Frontal cortex (tissue), 3 donors: ENCODE measurements at regions not wholly inside any gene's neighbourhood (a gene's known extent, or its start where the extent isn't known, plus 50 kb on each side); places are given as distances from the start of the nearest gene placed in this dataset.
A peak's percentile ranks its signal among the peaks of the same experiment; 100 is the strongest.

Experiments
- DNase-seq, 2 donors: peaks; one replicate each; pipeline ENCODE4 v3.0.0; 2012; ENCODE audit warnings: low spot score in 2 of 2
- FAIRE-seq: peaks from 2 replicates; lab custom pipeline; 2012; peaks lifted over from hg19 to GRCh38; lab: Jason Lieb, UNC
- donor health status: control.
- donor health status: control.
- donor health status: control.

DNA sequence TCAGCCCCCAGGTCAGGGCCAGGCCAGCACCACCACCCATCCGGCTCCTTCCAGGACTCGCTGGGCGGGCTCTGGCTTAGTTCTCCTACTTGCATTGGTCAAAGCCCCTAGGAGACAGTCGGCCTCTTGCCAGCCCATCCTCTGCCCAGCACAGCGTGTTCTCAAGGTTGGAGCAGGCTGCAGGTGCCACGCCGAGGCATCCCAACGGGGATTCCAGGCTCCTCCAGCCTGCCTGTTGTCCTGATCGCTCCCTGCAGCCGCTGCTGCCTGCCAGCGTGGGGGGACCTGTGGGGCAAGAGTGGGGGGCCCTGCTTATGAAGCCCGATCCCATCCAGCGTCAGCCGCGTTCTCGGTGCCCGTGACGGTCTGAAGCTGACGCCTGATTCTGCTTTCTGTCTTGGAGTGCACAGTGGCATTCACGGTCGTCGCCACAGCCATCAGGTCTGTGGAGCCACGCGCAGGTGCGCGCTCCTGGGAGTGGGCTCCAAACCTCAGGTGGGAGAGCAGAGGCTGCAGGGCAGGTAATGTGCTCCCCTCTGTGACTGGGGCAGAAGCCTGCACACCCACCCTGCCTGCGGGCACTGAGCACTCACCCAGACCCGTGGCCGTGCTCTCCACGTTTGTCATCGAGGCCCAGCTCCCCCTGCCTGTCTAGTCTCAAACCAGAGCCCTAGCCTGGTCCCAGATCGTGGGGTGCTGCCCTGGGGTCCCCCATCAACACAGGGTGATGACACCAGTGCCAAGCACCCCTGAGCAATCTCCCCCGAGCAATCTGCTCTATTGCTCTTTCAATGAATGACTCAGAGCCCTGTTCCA, 991.6 kb downstream of the BRD1 start:
- DNase-seq: no peak

DNA sequence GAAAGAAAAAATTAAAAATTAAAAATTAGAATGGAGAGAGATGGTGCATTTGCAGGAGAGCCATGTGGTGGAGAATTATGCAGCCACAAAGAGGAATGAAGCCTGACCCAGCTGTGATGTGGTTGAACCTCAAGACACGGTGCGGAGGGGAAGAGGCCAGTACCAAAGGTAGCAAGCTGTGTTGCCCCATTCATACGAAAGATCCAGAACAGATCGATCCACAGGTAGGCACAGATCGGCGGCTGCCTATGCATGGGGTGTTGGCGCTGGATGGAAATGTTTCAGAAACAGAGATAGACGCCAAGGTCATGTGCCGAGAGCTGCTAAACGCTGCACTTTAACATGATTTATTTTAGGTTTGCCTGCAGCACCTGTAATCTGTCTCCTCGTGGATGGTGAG, 992.3 kb downstream of the BRD1 start:
- no peak for DNase-seq

More for the DNA sequence above, 991.6 kb downstream of the BRD1 start:
- FAIRE-seq: no peak

DNA sequence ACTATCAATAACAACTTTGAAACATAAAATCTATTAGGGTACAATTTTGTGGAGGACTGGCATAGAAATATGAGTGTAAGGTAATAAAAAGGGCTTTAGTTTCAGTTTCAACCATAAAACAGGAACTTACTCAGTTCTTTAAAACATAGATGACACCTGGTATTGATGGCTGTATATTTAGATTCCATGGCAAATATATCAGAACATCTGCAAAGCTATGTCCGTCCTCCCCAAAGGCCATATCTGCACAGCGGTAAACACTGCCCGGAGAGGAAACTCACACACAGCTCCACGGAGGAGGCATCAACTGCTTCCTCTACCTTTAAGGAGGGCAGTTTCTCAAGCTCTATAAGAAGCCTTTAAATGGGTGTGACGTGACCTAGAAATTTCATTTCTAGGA, 993.3 kb downstream of the BRD1 start:
- DNase-seq (no peak), FAIRE-seq (no peak)

More for the DNA sequence above, 992.3 kb downstream of the BRD1 start:
- no peak for FAIRE-seq

DNA sequence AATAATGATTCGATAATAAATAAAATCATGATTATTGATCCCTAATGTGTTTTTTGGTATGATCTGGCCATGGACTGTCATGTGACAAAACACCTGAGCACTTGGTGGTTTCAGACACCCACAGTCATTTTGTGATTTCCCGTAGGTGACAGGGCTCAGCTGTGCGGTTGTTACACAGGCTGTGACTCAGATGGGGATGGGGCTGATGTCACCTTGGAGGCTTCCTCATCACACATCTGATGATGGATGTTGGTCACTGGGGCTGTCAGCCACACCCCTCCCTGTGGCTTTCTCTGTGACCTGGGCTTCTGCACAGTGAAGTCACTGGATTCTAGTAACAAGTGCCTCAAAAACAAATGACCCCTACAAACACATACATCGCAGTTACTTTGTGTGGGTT, 995.1 kb downstream of the BRD1 start:
- FAIRE-seq (no peak), DNase-seq (no peak)

DNA sequence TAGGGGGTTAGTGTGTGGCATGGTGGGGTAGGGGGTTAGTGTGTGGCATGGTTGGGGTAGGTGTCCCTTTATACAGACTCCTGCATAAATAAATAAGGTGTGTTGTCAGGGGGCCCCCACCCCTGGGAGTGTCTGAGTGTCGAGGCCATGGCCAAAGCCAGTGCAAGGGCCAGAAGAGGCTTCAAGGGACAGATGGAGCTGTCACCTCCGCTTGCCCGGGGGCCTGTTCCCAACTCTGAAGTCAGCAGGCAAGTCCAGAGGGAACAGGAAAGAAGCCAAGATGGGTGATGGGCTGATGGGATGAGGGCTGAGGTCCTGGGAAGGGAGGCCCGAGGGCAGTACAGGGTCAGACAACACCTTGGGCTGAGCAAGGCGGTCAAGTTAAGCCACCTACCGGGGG, 997.8 kb downstream of the BRD1 start:
- FAIRE-seq (no peak), DNase-seq (no peak)

DNA sequence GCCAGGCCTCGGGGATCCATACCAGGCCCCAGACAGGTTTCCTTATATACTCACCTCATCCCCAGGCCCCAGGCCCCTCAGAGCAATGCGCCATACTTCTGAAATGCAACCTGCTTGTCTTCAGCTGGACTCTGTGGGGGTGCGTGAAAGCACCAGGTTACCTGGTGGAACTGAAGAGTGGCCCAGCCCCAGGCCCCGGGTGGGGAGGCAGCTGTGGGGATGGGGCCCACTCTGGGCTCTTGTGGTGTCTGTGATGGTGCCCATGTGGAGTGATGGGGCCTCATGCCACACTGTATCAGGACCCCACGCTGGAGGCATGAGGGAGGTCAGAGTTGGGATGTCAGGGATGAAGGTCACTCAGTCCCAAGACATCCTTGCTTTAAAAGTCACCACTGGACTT, 999.0 kb downstream of the BRD1 start:
- FAIRE-seq (no peak), DNase-seq (no peak)

DNA sequence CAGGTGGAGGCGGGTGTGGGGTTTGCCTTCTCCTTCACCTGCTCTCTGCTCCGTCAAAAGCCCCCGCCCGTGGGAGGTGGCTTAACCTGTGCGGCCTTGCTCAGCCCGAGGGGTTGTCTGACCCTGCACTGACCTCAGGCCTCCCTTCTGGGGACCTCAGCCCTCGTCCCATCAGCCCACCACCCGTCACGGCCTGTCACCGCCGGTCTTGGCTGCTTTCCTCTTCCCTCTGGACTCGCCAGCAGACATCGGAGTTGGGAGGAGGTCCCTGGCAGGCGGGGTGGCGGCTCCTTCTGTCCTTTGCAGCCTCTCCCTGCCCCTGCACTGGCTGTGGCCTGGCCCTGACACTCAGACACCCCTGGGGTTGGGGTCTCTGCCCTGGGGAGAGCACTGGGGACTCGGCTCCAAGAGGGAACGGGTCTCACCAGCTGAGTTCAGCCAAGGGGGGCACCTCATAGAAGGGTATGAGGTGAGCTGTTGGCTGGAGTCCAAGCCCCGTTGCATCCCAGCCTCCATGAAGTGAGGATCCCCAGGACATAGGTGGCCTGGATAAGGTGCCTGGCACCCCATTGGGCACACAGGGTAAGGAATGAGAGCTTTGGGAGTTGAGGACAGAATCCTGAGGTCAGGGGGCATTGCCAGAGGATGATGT, 999.6 kb downstream of the BRD1 start:
- FAIRE-seq: no peak

DNA sequence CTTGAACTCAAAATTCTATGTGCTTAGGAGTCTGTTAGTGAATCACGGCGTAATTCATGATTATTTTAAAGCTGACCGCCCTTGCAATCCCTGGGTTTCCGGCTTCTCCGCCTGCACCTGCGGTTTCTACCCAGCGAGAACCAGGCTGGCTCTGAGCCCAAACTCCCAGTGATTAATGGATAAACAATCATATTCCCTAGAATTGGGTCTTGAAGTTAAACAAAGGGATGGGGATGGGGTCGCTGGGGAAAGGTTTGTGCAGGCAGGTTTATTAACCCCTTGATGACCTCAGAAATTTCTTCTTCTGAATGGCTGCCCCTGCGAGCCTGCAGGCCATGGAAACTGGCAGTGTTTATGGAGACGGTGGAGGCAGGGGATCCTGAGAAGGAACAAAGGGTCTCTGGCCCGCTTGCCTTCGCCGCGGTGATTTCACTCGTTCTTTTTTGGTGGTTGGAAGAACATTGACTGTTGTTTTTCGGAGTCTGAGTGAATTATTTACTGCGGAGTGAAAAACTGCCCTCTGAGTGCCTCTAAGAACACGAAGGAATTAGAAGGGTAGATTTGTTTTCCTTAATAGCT, 1000.3 kb downstream of the BRD1 start:
- DNase-seq (no peak), FAIRE-seq (no peak)

More for the DNA sequence above, 999.6 kb downstream of the BRD1 start:
- no peak for DNase-seq

DNA sequence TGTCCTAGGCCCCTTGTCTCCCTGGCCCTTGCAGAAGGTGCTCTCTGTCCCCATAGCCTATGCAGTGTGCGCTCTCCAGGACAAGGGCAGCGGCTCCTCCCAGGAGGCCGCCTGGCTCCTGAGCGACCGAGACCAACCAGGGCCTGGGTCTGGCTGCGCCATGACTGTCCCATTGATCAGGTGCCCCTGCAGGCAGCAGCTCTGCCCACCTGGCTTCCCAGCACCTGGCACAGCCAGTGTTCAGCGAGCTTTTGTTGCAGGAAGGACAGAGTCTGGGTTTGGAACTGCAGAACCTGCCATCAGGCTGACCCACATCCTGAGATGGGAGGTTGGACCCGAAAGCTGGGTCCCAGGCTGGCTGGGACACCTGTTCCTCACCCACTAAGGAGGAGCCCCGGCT, 1001.1 kb downstream of the BRD1 start:
- DNase-seq: no peak
- FAIRE-seq: no peak

DNA sequence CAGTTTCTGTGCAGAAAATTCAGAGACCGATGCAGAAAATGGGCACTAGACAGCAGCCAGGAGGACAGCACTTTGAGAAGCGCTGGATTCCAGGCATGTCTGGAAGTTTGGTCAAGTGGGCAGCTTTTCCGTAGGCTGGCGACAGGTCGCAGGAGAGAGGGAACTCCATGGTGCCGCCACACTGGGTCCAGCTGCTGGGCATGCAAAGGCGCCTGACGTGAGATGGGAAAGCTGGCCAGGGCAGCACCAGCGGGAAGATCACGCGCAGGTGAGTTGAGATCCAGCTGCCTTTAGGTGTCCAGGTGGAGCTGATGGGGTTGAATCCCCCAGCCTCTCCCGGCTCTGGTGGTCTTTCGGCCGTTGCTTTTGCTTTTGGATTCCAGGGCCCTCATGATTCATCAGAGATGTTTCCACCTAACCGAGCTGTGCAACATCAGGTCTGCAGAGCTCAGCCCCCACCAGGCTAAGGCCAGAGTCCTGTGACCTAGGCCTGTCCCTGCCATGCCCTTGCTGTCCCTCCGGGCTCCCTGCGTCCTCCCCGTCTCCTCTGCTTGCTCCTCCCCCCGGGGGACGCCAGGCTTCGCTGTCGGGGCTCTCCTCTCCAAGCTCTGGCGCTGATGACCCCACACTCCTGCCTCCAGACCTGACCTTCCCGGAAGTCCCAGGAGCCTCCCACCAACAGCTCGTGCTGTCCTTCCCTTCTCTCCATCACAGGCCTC, 1001.7 kb downstream of the BRD1 start:
- DNase-seq (no peak), FAIRE-seq (no peak)

DNA sequence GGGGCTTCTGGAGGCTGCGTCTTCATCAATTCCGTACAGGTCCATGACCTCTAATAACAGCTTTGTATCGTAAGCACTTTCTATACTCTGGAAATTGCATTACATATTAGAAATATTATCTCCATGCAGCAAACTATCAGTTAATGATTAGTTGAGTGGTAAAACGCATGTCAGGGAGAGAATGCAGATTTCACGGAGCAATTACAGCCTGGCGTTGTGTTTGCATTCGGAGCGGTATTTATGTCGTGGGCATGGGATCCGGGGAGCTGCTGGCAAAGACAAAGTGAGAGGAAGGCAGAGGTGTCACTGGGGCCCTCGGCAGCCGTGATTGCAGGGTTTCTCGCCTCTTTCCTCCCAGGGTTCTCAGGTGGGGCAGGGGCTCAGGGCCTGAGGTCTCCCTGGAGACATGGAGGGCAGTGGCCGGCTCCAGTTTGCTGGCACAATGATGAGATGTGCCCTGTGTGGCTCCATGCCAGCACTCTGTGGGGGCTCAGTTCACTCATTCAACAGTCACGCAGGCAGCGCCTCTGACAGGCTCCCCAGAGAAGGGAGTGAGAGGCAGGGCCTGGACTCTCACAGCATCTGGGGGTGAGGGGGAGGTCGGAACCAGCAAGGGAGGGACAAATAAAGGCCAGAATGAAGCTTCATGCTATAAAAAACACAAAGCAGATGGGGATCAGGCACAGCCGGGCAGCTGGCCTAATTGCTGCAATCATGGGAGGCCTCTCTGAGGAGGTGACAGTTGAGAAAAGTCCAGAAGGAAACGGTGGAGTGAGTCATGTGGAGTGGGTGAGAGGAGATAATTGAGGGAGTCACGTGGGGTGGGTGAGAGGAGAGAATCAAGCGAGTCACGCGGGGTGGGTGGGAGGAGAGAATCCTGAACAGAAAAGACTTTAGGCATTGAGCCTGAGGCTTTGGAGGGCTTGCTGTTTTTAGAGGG, 1002.7 kb downstream of the BRD1 start:
- no peak for FAIRE-seq
- DNase-seq: peak in 1 of 2 donors; percentile 50

DNA sequence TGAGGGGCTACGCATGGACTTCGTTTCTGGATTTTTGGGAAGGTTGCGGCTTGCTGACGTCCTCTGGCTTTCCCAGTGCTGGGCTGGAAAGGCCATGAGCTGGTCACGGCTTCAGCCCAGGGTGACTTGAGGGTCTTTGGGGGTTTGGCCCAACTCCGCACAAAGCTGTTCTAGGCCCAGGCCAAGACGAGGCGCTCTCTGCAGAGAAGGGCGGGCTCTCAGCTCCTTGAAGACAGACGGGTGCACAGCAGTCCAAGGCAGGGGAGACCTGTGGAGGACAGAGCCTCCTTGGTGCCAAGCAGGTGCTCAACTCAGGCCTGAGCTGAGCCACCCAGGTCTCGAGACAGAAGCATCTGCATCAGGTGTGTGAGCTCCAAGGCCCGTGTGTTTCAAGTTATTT, 1003.7 kb downstream of the BRD1 start:
- DNase-seq (no peak), FAIRE-seq (no peak)

DNA sequence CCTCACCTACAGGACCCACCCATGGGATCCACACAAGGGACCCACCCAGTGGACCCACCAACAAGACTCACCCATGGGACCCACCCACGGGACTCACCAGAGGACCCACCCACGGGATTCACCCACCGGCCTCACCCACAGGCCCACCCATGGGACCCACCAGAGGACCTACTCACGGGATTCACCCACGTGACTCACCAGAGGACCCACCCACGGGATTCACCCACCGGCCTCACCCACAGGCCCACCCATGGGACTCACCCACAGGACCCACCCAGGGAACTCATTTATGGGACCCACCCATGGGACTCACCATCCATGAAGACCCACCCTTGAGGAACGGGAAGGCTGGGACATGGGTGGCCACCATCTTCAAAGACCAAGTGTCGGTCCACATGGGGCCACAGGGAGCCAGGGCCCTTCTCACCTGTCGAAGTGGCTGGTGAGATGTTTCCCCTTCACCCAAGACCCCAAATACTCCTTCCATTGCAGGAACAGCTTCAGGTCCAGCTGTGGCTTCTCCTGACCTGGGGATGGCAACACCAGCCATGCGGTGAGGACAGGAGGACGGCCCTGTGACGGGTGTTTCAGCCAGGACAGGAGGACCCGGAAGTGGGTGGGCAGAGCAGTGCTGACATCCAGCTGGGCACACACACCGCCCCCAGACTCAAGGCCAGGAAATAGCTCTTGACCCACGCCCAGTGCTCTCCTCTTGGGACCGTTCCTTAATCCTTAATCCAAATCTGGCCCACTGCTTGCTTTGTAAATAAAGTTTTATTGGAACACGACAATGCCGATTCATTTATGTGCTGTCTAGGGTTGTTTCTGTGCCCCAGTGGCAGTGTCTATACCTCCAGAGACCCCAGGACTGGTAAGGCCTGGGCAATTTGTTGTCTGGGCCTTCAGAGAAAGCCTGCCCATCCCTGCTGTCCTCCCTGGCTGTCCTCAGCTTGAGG, 1005.1 kb downstream of the BRD1 start:
- FAIRE-seq (no peak), DNase-seq (no peak)

DNA sequence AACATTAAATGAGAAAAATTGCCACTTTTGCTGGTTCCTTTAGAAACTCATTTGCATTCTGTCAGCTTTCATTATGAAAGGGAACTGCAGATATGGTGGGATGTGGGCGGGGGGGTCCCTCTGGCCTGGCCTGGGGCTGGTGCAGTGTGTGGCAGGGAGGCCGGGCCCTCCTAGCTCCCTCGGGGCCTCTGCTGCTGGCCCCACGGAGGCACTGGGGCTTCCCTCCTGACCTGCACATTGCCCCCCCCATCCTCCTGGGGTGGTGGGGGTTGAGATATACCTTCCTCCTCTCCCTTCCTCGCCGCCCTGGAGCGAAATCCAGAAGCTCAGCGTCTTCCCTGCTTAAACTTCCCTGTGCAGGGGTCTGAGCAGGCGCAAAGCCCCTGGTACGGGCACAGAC, 1005.9 kb downstream of the BRD1 start:
- DNase-seq (no peak), FAIRE-seq (no peak)

DNA sequence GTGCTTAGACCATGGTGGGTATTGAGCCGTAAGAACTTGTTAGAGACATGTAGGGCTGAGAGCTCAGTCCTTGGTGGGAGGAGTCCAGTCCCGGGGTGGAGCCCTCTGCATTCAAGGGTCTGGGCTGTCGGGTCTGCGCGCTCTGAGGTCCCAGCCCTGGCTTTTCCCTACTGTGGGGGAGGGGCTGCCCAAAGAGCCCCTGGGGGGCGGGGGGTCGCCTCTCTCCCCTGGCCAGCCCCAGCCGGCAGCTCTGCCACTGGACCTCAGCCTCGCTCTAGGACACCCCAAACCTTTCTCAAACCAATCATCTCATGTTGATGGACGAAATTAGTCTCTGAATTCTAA, 1006.4 kb downstream of the BRD1 start:
- no peak for DNase-seq
- FAIRE-seq: no peak

DNA sequence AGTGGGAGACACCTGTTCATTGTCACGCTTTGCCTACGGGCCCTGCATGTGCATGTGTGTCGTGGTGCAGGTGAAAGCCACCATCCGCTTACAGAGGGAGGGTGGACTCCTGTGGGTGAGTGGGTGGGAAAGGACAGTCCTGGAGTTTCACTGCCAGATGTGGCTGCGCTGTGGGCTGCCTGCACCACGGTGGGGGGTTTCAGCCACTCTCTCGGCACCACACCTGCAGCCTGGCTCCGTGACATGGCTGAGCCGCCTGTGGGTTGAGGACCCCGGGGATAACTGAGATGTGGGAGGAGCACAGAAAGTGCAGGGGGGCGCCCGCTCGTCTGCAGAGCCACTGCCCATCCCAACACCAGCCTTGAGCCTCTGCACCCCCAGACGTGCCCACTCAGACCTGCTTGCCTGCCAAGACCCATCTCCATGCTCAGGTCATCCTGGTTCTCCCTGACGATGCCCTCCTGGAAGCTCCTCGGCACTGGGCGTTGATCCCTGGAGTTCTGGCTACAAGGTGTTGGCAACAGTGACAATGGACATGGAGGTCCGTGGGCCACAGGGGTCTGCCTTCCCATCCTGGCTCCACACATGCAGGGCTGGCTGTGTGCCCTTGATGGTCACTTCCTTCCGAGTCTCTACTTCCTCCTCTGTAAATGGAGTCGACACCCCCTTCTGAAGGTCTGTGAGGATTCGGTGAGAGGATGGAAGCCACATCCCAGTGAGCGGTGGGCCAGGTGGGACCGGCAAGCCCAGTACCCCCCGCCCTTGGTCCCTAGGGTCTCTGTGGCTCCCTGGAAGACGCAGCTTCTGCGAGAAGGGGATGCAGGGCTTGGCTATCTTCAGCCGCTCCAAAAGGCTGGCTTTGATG, 1007.0 kb downstream of the BRD1 start:
- DNase-seq (no peak), FAIRE-seq (no peak)

DNA sequence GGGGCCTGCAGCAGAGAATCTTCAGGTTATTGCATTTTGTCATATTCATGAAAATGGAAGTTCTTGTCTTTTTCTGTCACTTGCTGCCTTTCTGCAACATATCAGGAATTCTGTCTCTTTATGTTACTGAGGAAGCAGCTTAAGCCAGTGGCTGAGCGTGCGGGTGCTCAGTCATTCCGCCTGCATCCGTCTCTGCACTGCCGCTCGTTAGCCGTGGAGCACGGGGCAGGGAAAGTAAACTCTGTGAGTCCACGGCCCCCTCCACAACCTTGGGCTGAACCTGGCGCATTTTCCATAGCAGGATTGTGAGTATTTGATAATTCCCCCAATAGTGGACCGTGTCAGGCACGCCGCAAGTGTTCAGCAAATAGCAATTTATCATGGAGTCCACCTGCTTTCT, 1007.7 kb downstream of the BRD1 start:
- DNase-seq (no peak), FAIRE-seq (no peak)

DNA sequence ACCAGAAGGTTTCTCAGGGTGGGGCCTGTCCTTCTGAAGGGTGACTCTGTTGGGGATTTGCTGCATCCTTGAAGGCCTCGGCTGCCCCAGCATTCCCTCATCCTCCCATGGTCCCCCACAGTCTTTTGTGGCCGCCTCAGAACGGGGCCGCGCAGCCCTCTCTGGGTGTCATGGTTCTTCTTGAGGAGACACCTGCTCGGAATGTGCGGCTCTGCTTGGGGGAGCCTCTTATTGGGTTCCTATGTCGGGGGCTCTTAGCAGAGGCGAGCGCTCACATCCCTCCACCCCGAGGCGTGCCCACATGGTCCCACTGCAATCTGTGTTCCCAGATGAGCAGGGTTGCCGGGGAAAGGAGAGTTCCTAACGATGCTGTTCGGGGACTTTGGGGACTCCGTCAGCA, 1008.4 kb downstream of the BRD1 start:
- FAIRE-seq: no peak
- DNase-seq: no peak
